Tibial nerve (tissue), 4 donors: ENCODE measurements at regions not wholly inside any gene's neighbourhood (a gene's known extent, or its start where the extent isn't known, plus 50 kb on each side); places are given as distances from the start of the nearest gene placed in this dataset.

Source experiments
- DNase-seq, 2 donors: peaks; one replicate each; pipeline ENCODE4 v3.0.0-alpha.2; 2019; ENCODE audit warnings: low spot score in 2 of 2
- H3K27ac ChIP-seq, 4 donors: fragments of 200-600 bp; sonication (generic) in 3 of 4; one replicate each; pipeline ENCODE4 v1.5.1; 2017 to 2019; ENCODE audit warnings: mild to moderate bottlenecking in 1 of 4
- H3K27me3 ChIP-seq, 2 donors: fragments of 200-600 bp; sonication (generic) in 1 of 2; one replicate each; pipeline versions ENCODE4 v1.5.1 to v1.6.0; 2017 to 2019
- H3K36me3 ChIP-seq, 3 donors: fragments of 200-600 bp; sonication (generic); one replicate each; pipeline ENCODE4 v1.5.1; 2018 to 2019
- H3K4me1 ChIP-seq, 4 donors: fragments of 200-600 bp; sonication (generic) in 3 of 4; one replicate each; pipeline ENCODE4 v1.5.1; 2017 to 2019
- H3K4me3 ChIP-seq, 4 donors: fragments of 200-600 bp; sonication (generic) in 3 of 4; one replicate each; pipeline ENCODE4 v1.5.1; 2017 to 2019; ENCODE audit warnings: mild to moderate bottlenecking in 1 of 4, moderate library complexity in 1 of 4
- H3K9me3 ChIP-seq, 4 donors: fragments of 200-600 bp; sonication (generic) in 3 of 4; one replicate each; pipeline ENCODE4 v1.5.1; 2017 to 2019
- CTCF ChIP-seq, 5 experiments: fragments of 200-600 bp in 3 of 5; fragments of 450-650 bp in 2 of 5; sonication (generic) in 3 of 5; IDR thresholded peaks; one replicate each; pipeline ENCODE4 v1.5.1; 2016 to 2019; ENCODE audit warnings: antibody characterized with exemption in 5 of 5, mild to moderate bottlenecking in 3 of 5, moderate library complexity in 2 of 5
- EP300 ChIP-seq, 2 donors: sonication (generic); formaldehyde crosslinking; IDR thresholded peaks; one replicate each; pipeline ENCODE4 v1.6.1; 2017; ENCODE audit warnings: antibody characterized with exemption in 2 of 2, mild to moderate bottlenecking in 1 of 2
- POLR2A ChIP-seq, 2 donors: fragments of 450-650 bp; IDR thresholded peaks; one replicate each; pipeline ENCODE4 v1.6.1; 2017; ENCODE audit warnings: antibody characterized with exemption in 2 of 2, mild to moderate bottlenecking in 2 of 2, moderate library complexity in 2 of 2
- WGBS, 2 donors: methylation state at CpG; one replicate each; pipeline ENCODE4 v1.1.5; 2018; 5-methylcytosine and 5-hydroxymethylcytosine counted together

- no peak for TF ChIP-seq EP300 (IDR thresholded peaks at IDR 0.05)
- TF ChIP-seq CTCF (IDR thresholded peaks at IDR 0.05) = no peak
- no peak for TF ChIP-seq POLR2A (IDR thresholded peaks at IDR 0.05)
- no peak for DNase-seq
- H3K36me3 ChIP-seq = no peaks in the 10 kb centered on the region
- H3K9me3 ChIP-seq = peaks cover 0 to 3% (median 0%) of the 10 kb centered on the region in 4 donors
- no peak overlapping the region for H3K4me3 ChIP-seq
- 82 to 89% methylated on average over 2 of the region's 2 CpGs for WGBS, 2 donors
- H3K4me1 ChIP-seq = no peaks in the 10 kb centered on the region
- no peak overlapping the region for H3K27ac ChIP-seq
- no peaks in the 10 kb centered on the region for H3K27me3 ChIP-seq
These were observed 521.5 kb upstream of the NRXN1 start for GRCh38 chr2:51553476-51553875.

GRCh38 chr2:51535763-51536162, 503.8 kb upstream of the NRXN1 start:
- H3K9me3 ChIP-seq = peaks cover 0 to 28% (median 7%) of the 10 kb centered on the region in 4 donors
- WGBS, 2 donors = 81 to 90% methylated on average over 2 of the region's 2 CpGs
- no peaks in the 10 kb centered on the region for H3K27me3 ChIP-seq
- no peak for DNase-seq
- no peak overlapping the region for H3K4me3 ChIP-seq
- H3K4me1 ChIP-seq = no peaks in the 10 kb centered on the region
- no peaks in the 10 kb centered on the region for H3K36me3 ChIP-seq
- no peak overlapping the region for H3K27ac ChIP-seq
- no peak for TF ChIP-seq CTCF (IDR thresholded peaks at IDR 0.05)
- no peak for TF ChIP-seq POLR2A (IDR thresholded peaks at IDR 0.05)
- no peak for TF ChIP-seq EP300 (IDR thresholded peaks at IDR 0.05)

- Histone ChIP-seq H3K27ac (no peak overlapping the region), H3K36me3 (no peaks in the 10 kb centered on the region), H3K4me3 (no peak overlapping the region), H3K27me3 (no peaks in the 10 kb centered on the region), H3K4me1 (no peaks in the 10 kb centered on the region), H3K9me3 (peaks cover 0 to 30% (median 7%) of the 10 kb centered on the region in 4 donors)
- TF ChIP-seq POLR2A (IDR thresholded peaks at IDR 0.05) = no peak
- no peak for TF ChIP-seq CTCF (IDR thresholded peaks at IDR 0.05)
- TF ChIP-seq EP300 (IDR thresholded peaks at IDR 0.05) = no peak
- WGBS, 2 donors = 96 to 97% methylated on average over 3 of the region's 3 CpGs
- no peak for DNase-seq
These were observed 502.2 kb upstream of the NRXN1 start for GRCh38 chr2:51534166-51534565.

- Histone ChIP-seq H3K27me3 (no peaks in the 10 kb centered on the region), H3K27ac (no peak overlapping the region), H3K9me3 (peaks cover 0 to 20% (median 7%) of the 10 kb centered on the region in 4 donors), H3K4me1 (no peaks in the 10 kb centered on the region), H3K4me3 (no peak overlapping the region), H3K36me3 (no peaks in the 10 kb centered on the region)
- TF ChIP-seq EP300 (IDR thresholded peaks at IDR 0.05) = no peak
- no peak for TF ChIP-seq POLR2A (IDR thresholded peaks at IDR 0.05)
- TF ChIP-seq CTCF (IDR thresholded peaks at IDR 0.05) = no peak
- 83 to 88% methylated on average over 3 of the region's 3 CpGs for WGBS, 2 donors
- no peak for DNase-seq
These were observed 496.2 kb upstream of the NRXN1 start for GRCh38 chr2:51528156-51528555.

- TF ChIP-seq POLR2A (IDR thresholded peaks at IDR 0.05) = no peak
- no peak for TF ChIP-seq EP300 (IDR thresholded peaks at IDR 0.05)
- no peak for TF ChIP-seq CTCF (IDR thresholded peaks at IDR 0.05)
- 86 to 88% methylated on average over 2 of the region's 2 CpGs for WGBS, 2 donors
- Histone ChIP-seq H3K27ac (no peak overlapping the region), H3K9me3 (peaks cover 0 to 7% (median 1%) of the 10 kb centered on the region in 4 donors), H3K4me1 (no peaks in the 10 kb centered on the region), H3K36me3 (no peaks in the 10 kb centered on the region), H3K27me3 (no peaks in the 10 kb centered on the region), H3K4me3 (no peak overlapping the region)
- no peak for DNase-seq
These were observed 494.8 kb upstream of the NRXN1 start for GRCh38 chr2:51526766-51527165.
